Spleen (tissue), 11 donors: ENCODE measurements at regions not wholly inside any gene's neighbourhood (a gene's known extent, or its start where the extent isn't known, plus 50 kb on each side); places are given as distances from the start of the nearest gene placed in this dataset.
"Not testable (repeated sequence)": the region's sequence is repeated elsewhere in the genome, so short reads cannot be mapped to it uniquely, and the experiment has no call there.

ENCODE experiments used
- DNase-seq: peaks from one replicate; pipeline ENCODE4 v3.0.0-alpha.2; 2020
- H3K27ac ChIP-seq, 8 donors: fragments of 200-600 bp; sonication (generic) in 7 of 8; 1 replicate in 4 of 8; 2 replicates in 4 of 8; pipeline versions ENCODE4 v1.5.0 to v1.8.0; 2016 to 2021; ENCODE audit warnings: inconsistent platforms in 4 of 8, mild to moderate bottlenecking in 4 of 8, moderate library complexity in 1 of 8
- H3K27me3 ChIP-seq, 7 donors: fragments of 200-600 bp; sonication (generic) in 6 of 7; replicated peaks in 1 of 7; 1 replicate in 4 of 7; 2 replicates in 3 of 7; pipeline versions ENCODE4 v1.5.0 to v1.8.0; 2016 to 2021; ENCODE audit warnings: inconsistent platforms in 3 of 7, mild to moderate bottlenecking in 1 of 7
- H3K36me3 ChIP-seq, 6 donors: fragments of 200-600 bp; sonication (generic) in 5 of 6; 1 replicate in 4 of 6; 2 replicates in 2 of 6; pipeline versions ENCODE4 v1.5.0 to v1.8.0; 2016 to 2021; ENCODE audit warnings: inconsistent platforms in 2 of 6
- H3K4me1 ChIP-seq, 6 donors: fragments of 200-600 bp; sonication (generic) in 5 of 6; 1 replicate in 3 of 6; 2 replicates in 3 of 6; pipeline versions ENCODE4 v1.5.0 to v1.8.0; 2016 to 2021; ENCODE audit warnings: inconsistent platforms in 3 of 6
- H3K4me3 ChIP-seq, 8 donors: fragments of 200-600 bp; sonication (generic) in 7 of 8; 1 replicate in 4 of 8; 2 replicates in 4 of 8; pipeline versions ENCODE4 v1.5.0 to v1.8.0; 2016 to 2021; ENCODE audit warnings: inconsistent platforms in 4 of 8, mild to moderate bottlenecking in 4 of 8, moderate library complexity in 2 of 8
- H3K9me3 ChIP-seq, 8 donors: fragments of 200-600 bp; sonication (generic) in 7 of 8; 1 replicate in 4 of 8; 2 replicates in 4 of 8; pipeline versions ENCODE4 v1.5.0 to v1.8.0; 2016 to 2021; ENCODE audit warnings: inconsistent platforms in 4 of 8
- POLR2A ChIP-seq, 3 donors: fragments of 450-650 bp; IDR thresholded peaks; one replicate each; pipeline ENCODE4 v1.5.1; 2017; ENCODE audit warnings: antibody characterized with exemption in 3 of 3, mild to moderate bottlenecking in 1 of 3
- POLR2AphosphoS5 ChIP-seq, 3 donors: sonication (generic); formaldehyde crosslinking; IDR thresholded peaks; one replicate each; pipeline ENCODE4 v1.5.1; 2017; ENCODE audit warnings: antibody characterized with exemption in 3 of 3
- WGBS, 5 donors: extraction: QIAGEN DNeasy Blood & Tissue Kit in 3 of 5; methylation state at CpG; one replicate each; pipeline versions ENCODE4 v1.1.5 to v1.1.7; 2013 to 2018; 5-methylcytosine and 5-hydroxymethylcytosine counted together
- intact Hi-C: fragments of 100-400 bp; cut with DNase I; formaldehyde crosslinking; loops from one replicate; pipeline ENCODE4 v1.15.0; 2023; ENCODE audit warnings: low total_unique reads
- TF ChIP-seq, protein P1 (sequence below), 11 experiments: fragments of 200-600 bp in 7 of 11; fragments of 450-650 bp in 4 of 11; sonication (generic) in 4 of 11; IDR thresholded peaks in 8 of 11; conservative IDR thresholded peaks in 3 of 11; 1 replicate in 7 of 11; 2 replicates in 4 of 11; pipeline versions ENCODE4 v1.4.0 to v1.8.0; 2016 to 2021; ENCODE audit warnings: antibody characterized with exemption in 11 of 11, inconsistent platforms in 4 of 11, mild to moderate bottlenecking in 1 of 11
- donor health status: healthy with polysubstance abuse.
- donor health status: DM: no; HTN: no; CAD: no; lungs with moderate emphysema.
- donor health status: DM: no; HTN: no; CAD: no.
- donor health status: Bipolar disorder and iron deficiency.
- donor health status: healthy.
- donor health status: DM: no; HTN: no; CAD: no.
- donor health status: DM: yes; HTN: yes; CAD: no.

GRCh38 chr15:95784508-95784907, 546.0 kb upstream of the NR2F2 start:
- WGBS, 5 donors = 86 to 96% (median 91%) methylated on average over 4 of the region's 4 CpGs
- no peak for DNase-seq
- Histone ChIP-seq H3K4me1 (no peaks in the 10 kb centered on the region), H3K36me3 (no peaks in the 10 kb centered on the region), H3K27ac (no peak overlapping the region), H3K4me3 (no peak overlapping the region), H3K9me3 (peaks cover 12 to 80% (median 58%) of the 10 kb centered on the region in 8 donors), H3K27me3 (no peaks in the 10 kb centered on the region)
- TF ChIP-seq POLR2AphosphoS5 (IDR thresholded peaks at IDR 0.05) (no peak), POLR2A (IDR thresholded peaks at IDR 0.05) (no peak)
- TF ChIP-seq, protein P1, sequence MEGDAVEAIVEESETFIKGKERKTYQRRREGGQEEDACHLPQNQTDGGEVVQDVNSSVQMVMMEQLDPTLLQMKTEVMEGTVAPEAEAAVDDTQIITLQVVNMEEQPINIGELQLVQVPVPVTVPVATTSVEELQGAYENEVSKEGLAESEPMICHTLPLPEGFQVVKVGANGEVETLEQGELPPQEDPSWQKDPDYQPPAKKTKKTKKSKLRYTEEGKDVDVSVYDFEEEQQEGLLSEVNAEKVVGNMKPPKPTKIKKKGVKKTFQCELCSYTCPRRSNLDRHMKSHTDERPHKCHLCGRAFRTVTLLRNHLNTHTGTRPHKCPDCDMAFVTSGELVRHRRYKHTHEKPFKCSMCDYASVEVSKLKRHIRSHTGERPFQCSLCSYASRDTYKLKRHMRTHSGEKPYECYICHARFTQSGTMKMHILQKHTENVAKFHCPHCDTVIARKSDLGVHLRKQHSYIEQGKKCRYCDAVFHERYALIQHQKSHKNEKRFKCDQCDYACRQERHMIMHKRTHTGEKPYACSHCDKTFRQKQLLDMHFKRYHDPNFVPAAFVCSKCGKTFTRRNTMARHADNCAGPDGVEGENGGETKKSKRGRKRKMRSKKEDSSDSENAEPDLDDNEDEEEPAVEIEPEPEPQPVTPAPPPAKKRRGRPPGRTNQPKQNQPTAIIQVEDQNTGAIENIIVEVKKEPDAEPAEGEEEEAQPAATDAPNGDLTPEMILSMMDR (IDR thresholded peaks at IDR 0.05 in 8 of 11, conservative IDR thresholded peaks at IDR 0.05 in 3 of 11) = no peak
- intact Hi-C loops = no loop called here

- H3K4me1 ChIP-seq, H3K27ac ChIP-seq, H3K36me3 ChIP-seq, DNase-seq, intact Hi-C loops, H3K4me3 ChIP-seq, H3K27me3 ChIP-seq: not testable (repeated sequence)
- H3K9me3 ChIP-seq = peaks cover 12 to 80% (median 58%) of the 10 kb centered on the region in 8 donors
- WGBS, 5 donors = 85 to 95% (median 90%) methylated on average over 2 of the region's 2 CpGs
These were observed 545.2 kb upstream of the NR2F2 start for GRCh38 chr15:95785276-95785675.

DNA sequence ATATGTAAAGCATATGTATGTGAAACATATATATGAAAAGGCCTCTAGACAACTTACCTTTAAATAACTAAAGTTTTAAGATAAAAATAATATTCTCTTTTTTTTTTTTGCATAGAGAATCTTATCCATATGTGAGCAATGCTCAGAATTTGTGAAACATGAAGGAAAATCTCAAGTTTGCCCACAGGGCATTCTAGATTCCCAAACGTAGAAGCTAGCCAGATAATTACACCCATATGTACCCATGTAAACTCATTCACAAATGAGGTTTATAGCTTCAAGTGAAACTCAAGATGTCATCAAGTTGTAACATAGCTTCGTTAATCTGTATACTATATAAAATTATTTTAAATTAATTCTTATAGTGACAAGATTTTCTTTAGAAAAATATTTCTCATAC, 537.3 kb upstream of the NR2F2 start:
- Histone ChIP-seq H3K4me1 (no peaks in the 10 kb centered on the region), H3K36me3 (no peaks in the 10 kb centered on the region), H3K9me3 (peaks cover 0 to 1% (median 0%) of the 10 kb centered on the region in 8 donors), H3K27ac (no peak overlapping the region), H3K27me3 (no peaks in the 10 kb centered on the region), H3K4me3 (no peak overlapping the region)
- TF ChIP-seq POLR2A (IDR thresholded peaks at IDR 0.05) (no peak), POLR2AphosphoS5 (IDR thresholded peaks at IDR 0.05) (no peak)
- TF ChIP-seq, protein P1 (IDR thresholded peaks at IDR 0.05 in 8 of 11, conservative IDR thresholded peaks at IDR 0.05 in 3 of 11) = no peak
- DNase-seq = no peak
- 70 to 87% (median 77%) methylated on average over 2 of the region's 2 CpGs for WGBS, 5 donors
- intact Hi-C loops = no loop called here

DNA sequence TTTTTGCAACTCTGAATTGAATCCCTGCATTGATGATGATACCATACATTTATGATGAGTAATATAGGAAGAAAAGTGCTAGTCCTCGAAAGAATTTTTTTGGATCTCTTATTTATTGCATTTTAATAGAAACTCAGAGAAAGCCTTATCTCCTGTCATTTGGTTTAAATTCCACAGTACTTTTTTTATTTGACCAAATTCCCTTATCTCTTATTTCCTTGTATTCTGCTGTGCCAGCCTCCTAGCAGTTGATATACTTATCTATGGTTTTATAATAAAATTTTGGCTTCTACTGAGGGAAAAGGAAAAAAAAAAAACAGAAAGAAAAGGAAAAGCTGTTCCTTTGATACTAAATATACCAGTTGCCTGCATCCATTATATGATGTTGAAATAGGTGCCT, 535.1 kb upstream of the NR2F2 start:
- 63 to 88% (median 80%) methylated on average over 1 of the region's 1 CpG for WGBS, 5 donors
- no peaks in the 10 kb centered on the region for H3K36me3 ChIP-seq
- H3K4me1 ChIP-seq = no peaks in the 10 kb centered on the region
- no peaks in the 10 kb centered on the region for H3K9me3 ChIP-seq
- TF ChIP-seq POLR2A (IDR thresholded peaks at IDR 0.05) = no peak
- TF ChIP-seq, protein P1 (IDR thresholded peaks at IDR 0.05 in 8 of 11, conservative IDR thresholded peaks at IDR 0.05 in 3 of 11) = no peak
- no peak for TF ChIP-seq POLR2AphosphoS5 (IDR thresholded peaks at IDR 0.05)
- intact Hi-C loops = no loop called here
- H3K27ac ChIP-seq = no peak overlapping the region
- no peak overlapping the region for H3K4me3 ChIP-seq
- no peaks in the 10 kb centered on the region for H3K27me3 ChIP-seq
- no peak for DNase-seq
